Right forelimb (tissue), 1 donor: ENCODE measurements at regions not wholly inside any gene's neighbourhood (a gene's known extent, or its start where the extent isn't known, plus 50 kb on each side); places are given as distances from the start of the nearest gene placed in this dataset.

ENCODE experiments used
- DNase-seq: peaks from one replicate; pipeline ENCODE4 v3.0.0-alpha.2; 2018

GRCh38 chr9:26477963-26478362, 414.6 kb downstream of the CAAP1 start:
- DNase-seq: no peak

- no peak for DNase-seq
These were observed 421.3 kb downstream of the CAAP1 start for GRCh38 chr9:26471261-26471660.

DNA sequence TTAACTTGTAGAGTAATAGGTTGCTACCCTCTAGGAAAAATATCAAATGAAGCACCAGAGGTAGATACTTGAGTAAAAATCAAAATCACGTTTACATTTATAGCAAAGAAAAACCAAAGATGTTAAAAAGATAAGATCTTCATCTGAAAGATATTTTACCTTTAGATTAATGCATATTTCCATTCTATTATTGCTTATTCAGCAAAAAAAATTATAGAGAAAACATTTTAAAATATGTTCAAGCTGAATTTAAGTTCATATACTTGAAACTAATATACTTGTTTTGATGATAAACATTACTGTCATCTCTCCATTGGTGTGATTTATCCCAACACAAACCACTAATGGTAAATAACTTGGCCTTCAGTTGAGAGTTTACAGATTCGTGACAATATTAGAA, 422.3 kb downstream of the CAAP1 start:
- DNase-seq: no peak

- no peak for DNase-seq
These were observed 428.8 kb downstream of the CAAP1 start for GRCh38 chr9:26463837-26464236.

GRCh38 chr9:26462751-26463150, 429.9 kb downstream of the CAAP1 start:
- no peak for DNase-seq

DNA sequence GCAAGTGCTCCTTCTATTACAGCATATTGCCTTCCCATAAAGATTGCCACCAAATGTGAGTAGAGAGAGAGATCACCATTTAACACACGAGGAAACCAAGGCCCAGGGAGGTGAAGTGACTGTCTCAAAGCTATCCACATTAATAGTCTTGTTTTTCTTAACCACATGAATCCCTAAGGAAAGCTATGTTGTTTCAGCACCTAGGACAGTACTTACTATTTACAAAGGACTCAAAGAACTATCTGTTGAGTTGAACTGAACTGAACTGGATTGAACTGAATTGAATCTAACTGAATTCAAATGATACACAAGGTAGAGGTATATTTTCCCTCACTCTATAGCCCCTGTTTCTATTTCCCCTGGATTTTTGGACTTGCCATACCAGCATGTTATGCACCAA, 430.4 kb downstream of the CAAP1 start:
- DNase-seq: no peak

GRCh38 chr9:26460624-26461023, 432.0 kb downstream of the CAAP1 start:
- DNase-seq: no peak

GRCh38 chr9:26459959-26460358, 432.6 kb downstream of the CAAP1 start:
- DNase-seq: no peak

DNA sequence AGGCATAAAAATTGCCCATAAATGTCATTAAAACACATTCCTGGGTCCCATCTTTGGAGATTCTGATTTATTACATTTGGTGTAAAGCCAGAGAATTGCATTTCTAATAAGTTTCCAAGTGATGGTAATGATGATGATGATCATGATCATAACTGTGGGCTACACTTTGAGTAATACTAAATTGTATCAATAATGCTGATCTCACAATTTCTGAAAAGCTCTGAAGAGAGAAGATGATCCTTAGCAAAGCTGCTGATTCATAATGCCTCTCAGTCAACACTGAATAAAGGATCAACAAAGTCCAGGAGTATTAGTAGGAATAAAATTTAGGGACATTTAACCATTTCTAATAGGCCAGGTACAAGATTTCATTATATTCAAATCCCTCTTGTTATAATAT, 434.5 kb downstream of the CAAP1 start:
- DNase-seq: no peak

- no peak for DNase-seq
These were observed 435.5 kb downstream of the CAAP1 start for GRCh38 chr9:26457151-26457550.

GRCh38 chr9:26439061-26439624, 453.5 kb downstream of the CAAP1 start:
- no peak for DNase-seq

DNA sequence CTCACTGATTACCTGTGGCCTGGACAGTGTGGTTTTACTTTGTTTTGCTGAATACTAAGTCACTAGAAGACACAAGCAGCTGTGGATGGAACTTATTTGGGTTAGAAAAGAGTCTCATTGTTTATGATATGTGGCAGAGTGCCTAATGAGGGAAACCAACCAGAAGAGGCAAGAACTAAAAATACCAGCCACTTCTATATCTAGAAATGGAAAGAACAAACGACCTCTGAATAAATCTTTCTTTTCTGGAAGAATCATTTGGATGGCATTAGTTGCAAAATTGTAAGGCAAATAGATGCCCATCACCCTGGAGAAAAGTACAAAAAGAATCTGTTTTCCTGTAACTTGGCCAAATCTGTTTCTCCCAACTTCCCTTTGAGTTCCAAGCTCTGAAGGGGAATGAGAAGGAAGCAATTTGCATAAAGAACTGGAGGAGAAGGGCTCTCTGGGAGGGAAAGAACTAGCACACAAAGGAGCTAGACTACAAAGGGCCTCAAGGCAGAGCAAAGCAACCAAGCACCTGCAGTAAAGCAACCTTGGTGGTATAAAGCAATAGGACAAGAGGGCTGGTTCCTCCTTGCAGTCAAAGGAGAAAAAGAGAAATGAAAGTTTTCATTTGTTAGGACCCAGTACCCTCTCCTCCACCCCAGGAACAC, 455.4 kb downstream of the CAAP1 start:
- DNase-seq: no peak

GRCh38 chr9:26426551-26427131, 466.0 kb downstream of the CAAP1 start:
- no peak for DNase-seq

- DNase-seq: no peak
These were observed 474.1 kb downstream of the CAAP1 start for GRCh38 chr9:26418480-26418879.

DNA sequence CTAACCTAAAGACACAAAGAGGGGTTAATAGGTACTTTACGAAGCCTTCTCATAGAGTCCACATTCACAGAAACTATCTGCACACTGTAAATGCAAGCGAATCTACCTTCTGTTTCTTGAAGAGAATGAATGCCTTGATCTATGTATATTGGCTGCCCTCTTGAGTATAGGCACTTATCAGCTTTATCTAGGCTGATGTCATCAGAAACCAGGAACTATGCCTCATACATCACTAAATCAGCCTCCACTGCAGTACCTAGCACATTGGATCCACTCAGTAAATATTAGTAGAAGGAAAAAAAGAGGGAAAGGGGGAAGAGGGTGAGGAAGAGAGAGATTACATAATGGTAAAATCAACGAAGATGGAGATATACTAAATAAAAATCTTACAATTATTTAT, 477.1 kb downstream of the CAAP1 start:
- no peak for DNase-seq

- DNase-seq: no peak
These were observed 479.0 kb downstream of the CAAP1 start for GRCh38 chr9:26413611-26414010.

- DNase-seq: no peak
These were observed 480.2 kb downstream of the CAAP1 start for GRCh38 chr9:26412446-26412845.

- DNase-seq: no peak
These were observed 485.9 kb downstream of the CAAP1 start for GRCh38 chr9:26406676-26407075.

DNA sequence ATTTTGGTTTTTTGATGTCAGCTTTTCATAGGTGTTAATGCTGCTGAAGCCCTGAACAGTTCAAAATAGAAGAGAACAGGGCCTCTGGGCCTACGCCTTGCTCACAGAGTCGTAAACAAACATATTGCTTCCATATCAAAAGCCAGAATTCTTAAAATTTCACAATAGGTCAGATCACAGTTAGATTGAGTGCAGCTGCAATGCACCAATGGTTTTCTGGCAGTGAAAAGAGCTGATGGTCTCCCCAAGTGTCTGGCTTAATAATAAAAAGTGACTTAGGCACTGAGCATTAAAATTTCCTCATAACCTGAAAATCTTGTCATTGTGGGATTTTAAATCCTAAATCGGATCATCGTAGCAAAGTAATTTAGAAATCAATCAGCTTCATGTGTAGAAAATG, 493.0 kb downstream of the CAAP1 start:
- no peak for DNase-seq

DNA sequence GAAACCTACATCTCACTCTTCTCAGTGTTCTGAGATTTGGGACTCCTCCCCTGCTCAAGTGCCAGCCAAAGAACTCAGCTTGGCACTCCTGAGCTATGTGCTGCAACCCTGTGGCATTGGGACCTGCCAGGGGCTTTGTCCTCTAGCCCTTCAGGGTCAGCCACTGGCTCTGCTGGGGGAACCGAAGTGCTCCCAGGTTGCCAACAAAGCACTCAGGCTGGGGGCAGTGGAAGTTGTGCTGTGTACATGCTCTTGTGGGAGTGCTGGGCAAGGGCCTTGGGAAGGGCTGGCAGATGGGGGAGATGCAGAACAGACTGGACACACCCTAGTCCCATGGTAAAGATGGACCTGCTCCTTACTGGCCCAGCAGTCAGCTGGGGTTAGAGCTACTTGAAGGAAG, 498.6 kb downstream of the CAAP1 start:
- no peak for DNase-seq

DNA sequence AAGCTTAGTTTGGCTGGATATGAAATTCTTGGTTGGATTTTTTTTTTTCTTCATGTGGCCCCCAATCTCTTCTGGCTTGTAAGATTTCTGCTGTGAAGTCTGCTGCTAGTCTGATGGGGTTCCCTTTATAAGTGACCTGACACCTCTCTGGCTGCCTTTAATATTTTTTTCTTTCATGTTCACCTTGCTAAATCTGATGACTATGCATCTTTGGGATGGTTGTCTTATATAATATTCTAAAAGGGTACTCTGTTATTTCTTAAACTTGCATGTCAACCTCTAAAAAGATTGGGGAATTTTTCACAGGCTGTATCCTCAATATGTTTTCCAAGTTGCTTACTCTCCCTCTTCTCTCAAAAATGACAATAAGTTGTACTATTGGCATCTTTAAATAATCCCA, 500.0 kb downstream of the CAAP1 start:
- DNase-seq: no peak

- no peak for DNase-seq
These were observed 501.6 kb downstream of the CAAP1 start for GRCh38 chr9:26391036-26391435.

DNA sequence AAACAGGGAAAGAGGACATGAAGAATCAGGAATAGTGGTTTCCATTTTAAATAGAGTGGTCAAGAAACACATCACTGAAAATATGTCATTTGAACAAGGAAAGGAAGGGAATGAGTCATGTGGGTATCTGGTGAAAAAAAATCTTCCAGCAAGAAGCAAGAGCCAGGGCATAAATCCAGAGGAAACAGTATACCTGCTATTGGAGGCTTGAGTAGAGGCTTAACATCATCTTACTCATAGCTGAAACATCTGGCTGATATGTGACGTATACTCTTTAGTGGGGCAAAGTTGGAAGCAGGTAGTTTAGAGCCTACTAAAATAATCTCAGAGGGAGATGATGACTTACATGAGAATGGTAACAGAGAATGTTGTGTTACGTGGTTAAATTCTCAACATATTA, 517.2 kb downstream of the CAAP1 start:
- DNase-seq: no peak

- no peak for DNase-seq
These were observed 519.0 kb downstream of the CAAP1 start for GRCh38 chr9:26373616-26374015.

GRCh38 chr9:26371236-26371635, 521.4 kb downstream of the CAAP1 start:
- DNase-seq: no peak
